HEK293 (cell line): ENCODE measurements at regions not wholly inside any gene's neighbourhood (a gene's known extent, or its start where the extent isn't known, plus 50 kb on each side); places are given as distances from the start of the nearest gene placed in this dataset.

Source experiments
- CTCF ChIA-PET: fragments of 350-600 bp; formaldehyde crosslinking; extraction: SDS; loops from one replicate; lab custom pipeline; 2021; ENCODE audit warnings: antibody characterized with exemption; lab: Yijun Ruan, JAX
- POLR2A ChIA-PET: fragments of 300-600 bp; formaldehyde crosslinking; extraction: SDS; loops from one replicate; lab custom pipeline; 2020; ENCODE audit warnings: antibody characterized with exemption, inconsistent platforms; lab: Yijun Ruan, JAX
- H3K27ac ChIP-seq: fragments of 200-500 bp; sonication (Bioruptor generic); 2 replicates; pipeline ENCODE4 v1.5.1; 2014; ENCODE audit warnings: low read depth, low read length, control low read depth, inconsistent platforms; ENCODE audit errors: extremely low read depth
- H3K36me3 ChIP-seq, 2 experiments: fragments of 200-500 bp in 1 of 2; sonication (Bioruptor generic) in 1 of 2; 1 replicate in 1 of 2; 2 replicates in 1 of 2; pipeline ENCODE4 v1.5.1; 2014 to 2017; ENCODE audit warnings: inconsistent platforms in 2 of 2, low read length in 2 of 2; ENCODE audit not compliant: control insufficient read depth in 2 of 2, insufficient read depth in 1 of 2
- H3K4me1 ChIP-seq: fragments of 200-500 bp; sonication (Bioruptor generic); 2 replicates; pipeline ENCODE4 v1.5.1; 2014; ENCODE audit warnings: mild to moderate bottlenecking, low read length, inconsistent platforms; ENCODE audit not compliant: control insufficient read depth, insufficient read depth
- H3K4me3 ChIP-seq: 2 replicates; pipeline ENCODE4 v1.5.1; 2011; ENCODE audit warnings: low read depth, mild to moderate bottlenecking, control low read depth, low read length, moderate library complexity
- H3K9me3 ChIP-seq: fragments of 200-500 bp; sonication (Bioruptor generic); 2 replicates; pipeline ENCODE4 v1.5.1; 2014; ENCODE audit warnings: low read depth, low read length, inconsistent platforms; ENCODE audit not compliant: control insufficient read depth, insufficient read depth
- FEZF1 ChIP-seq: fragments of 450-650 bp; formaldehyde crosslinking; IDR thresholded peaks from 2 replicates; pipeline ENCODE4 v1.5.1; 2016; ENCODE audit warnings: missing biosample characterization, missing genetic modification characterization
- HOXC10 ChIP-seq: sonication (generic); formaldehyde crosslinking; IDR thresholded peaks from 2 replicates; pipeline ENCODE4 v1.8.1; 2023; ENCODE audit warnings: mild to moderate bottlenecking, missing genetic modification reagents
- ZNF10 ChIP-seq: fragments of 450-650 bp; formaldehyde crosslinking; IDR thresholded peaks from 2 replicates; pipeline ENCODE4 v1.5.1; 2017; ENCODE audit warnings: missing biosample characterization, missing genetic modification characterization
- ZNF146 ChIP-seq: fragments of 450-650 bp; formaldehyde crosslinking; IDR thresholded peaks from 2 replicates; pipeline ENCODE4 v1.5.1; 2016; ENCODE audit warnings: missing biosample characterization, missing genetic modification characterization
- ZNF335 ChIP-seq: fragments of 450-650 bp; formaldehyde crosslinking; conservative IDR thresholded peaks from 2 replicates; pipeline ENCODE4 v1.5.1; 2016; ENCODE audit warnings: missing biosample characterization, missing genetic modification characterization
- ZNF350 ChIP-seq: fragments of 450-650 bp; formaldehyde crosslinking; IDR thresholded peaks from 2 replicates; pipeline ENCODE4 v1.5.0; 2017; ENCODE audit warnings: missing biosample characterization, mild to moderate bottlenecking, missing genetic modification characterization
- ZNF423 ChIP-seq: fragments of 450-650 bp; formaldehyde crosslinking; IDR thresholded peaks from 2 replicates; pipeline ENCODE4 v1.5.1; 2016; ENCODE audit warnings: missing biosample characterization, missing genetic modification characterization
- ZNF426 ChIP-seq: fragments of 450-650 bp; formaldehyde crosslinking; IDR thresholded peaks from 2 replicates; pipeline ENCODE4 v1.5.1; 2017; ENCODE audit warnings: missing biosample characterization, missing genetic modification characterization, mild to moderate bottlenecking, inconsistent platforms, moderate library complexity
- ZNF510 ChIP-seq: fragments of 450-650 bp; formaldehyde crosslinking; IDR thresholded peaks from 2 replicates; pipeline ENCODE4 v1.5.1; 2018; ENCODE audit warnings: mild to moderate bottlenecking, missing genetic modification characterization, missing biosample characterization; ENCODE audit not compliant: insufficient replicate concordance
- ZNF558 ChIP-seq: fragments of 450-650 bp; formaldehyde crosslinking; IDR thresholded peaks from 2 replicates; pipeline ENCODE4 v1.5.1; 2016; ENCODE audit warnings: missing biosample characterization, missing genetic modification characterization
- ZNF600 ChIP-seq: fragments of 450-650 bp; formaldehyde crosslinking; IDR thresholded peaks from 2 replicates; pipeline ENCODE4 v1.5.1; 2016; ENCODE audit warnings: missing biosample characterization, missing genetic modification characterization
- ZNF621 ChIP-seq: fragments of 450-650 bp; formaldehyde crosslinking; IDR thresholded peaks from 2 replicates; pipeline ENCODE4 v1.5.1; 2017; ENCODE audit warnings: missing biosample characterization, missing genetic modification characterization
- ZNF747 ChIP-seq: fragments of 450-650 bp; formaldehyde crosslinking; IDR thresholded peaks from 2 replicates; pipeline ENCODE4 v1.5.1; 2016; ENCODE audit warnings: missing biosample characterization, missing genetic modification characterization
- ZNF776 ChIP-seq: fragments of 450-650 bp; formaldehyde crosslinking; IDR thresholded peaks from 2 replicates; pipeline ENCODE4 v1.5.0; 2017; ENCODE audit warnings: missing biosample characterization, missing genetic modification characterization, borderline replicate concordance
- TF ChIP-seq, protein P1 (sequence below): fragments of 450-650 bp; formaldehyde crosslinking; IDR thresholded peaks from 2 replicates; pipeline ENCODE4 v1.5.1; 2017; ENCODE audit warnings: missing biosample characterization, missing genetic modification characterization
- TF ChIP-seq, protein P2 (sequence below): fragments of 450-650 bp; formaldehyde crosslinking; IDR thresholded peaks from 2 replicates; pipeline ENCODE4 v1.5.1; 2016; ENCODE audit warnings: missing biosample characterization, missing genetic modification characterization
- TF ChIP-seq, protein P3 (sequence below): fragments of 450-650 bp; formaldehyde crosslinking; IDR thresholded peaks from 2 replicates; pipeline ENCODE4 v1.5.1; 2016; ENCODE audit warnings: missing biosample characterization, missing genetic modification characterization
- TF ChIP-seq, protein P4 (sequence below): fragments of 450-650 bp; formaldehyde crosslinking; IDR thresholded peaks from 2 replicates; pipeline ENCODE4 v1.5.1; 2016; ENCODE audit warnings: missing biosample characterization, missing genetic modification characterization

DNA sequence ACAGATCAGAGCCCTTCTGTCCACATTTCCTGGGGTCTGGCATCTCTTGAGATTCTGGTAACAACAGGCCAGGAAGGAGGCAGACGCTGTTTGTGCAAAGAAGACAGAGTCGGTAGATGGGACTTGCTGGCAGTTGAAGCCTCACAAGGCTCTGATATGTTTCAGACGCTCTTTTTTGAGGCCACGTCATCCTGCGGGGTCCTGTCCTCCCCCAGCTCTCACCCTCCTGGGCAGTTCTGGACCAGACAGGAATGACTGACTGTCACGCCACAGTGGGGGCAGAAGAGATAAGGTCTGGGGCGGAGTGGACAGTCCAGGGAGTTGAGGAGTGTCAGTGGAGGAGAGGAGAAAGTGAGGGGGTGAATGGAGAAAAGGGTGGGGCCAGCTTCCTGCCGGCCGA, 87.1 kb upstream of the SULF2 start (continued):
- TF ChIP-seq ZNF335 (tag by site-specific recombination) (no peak), ZNF558 (no peak), HOXC10 (CRISPR knock-in tag) (no peak), ZNF776 (tag by site-specific recombination) (no peak), ZNF10 (tag by site-specific recombination) (no peak)
- TF ChIP-seq, protein P1, sequence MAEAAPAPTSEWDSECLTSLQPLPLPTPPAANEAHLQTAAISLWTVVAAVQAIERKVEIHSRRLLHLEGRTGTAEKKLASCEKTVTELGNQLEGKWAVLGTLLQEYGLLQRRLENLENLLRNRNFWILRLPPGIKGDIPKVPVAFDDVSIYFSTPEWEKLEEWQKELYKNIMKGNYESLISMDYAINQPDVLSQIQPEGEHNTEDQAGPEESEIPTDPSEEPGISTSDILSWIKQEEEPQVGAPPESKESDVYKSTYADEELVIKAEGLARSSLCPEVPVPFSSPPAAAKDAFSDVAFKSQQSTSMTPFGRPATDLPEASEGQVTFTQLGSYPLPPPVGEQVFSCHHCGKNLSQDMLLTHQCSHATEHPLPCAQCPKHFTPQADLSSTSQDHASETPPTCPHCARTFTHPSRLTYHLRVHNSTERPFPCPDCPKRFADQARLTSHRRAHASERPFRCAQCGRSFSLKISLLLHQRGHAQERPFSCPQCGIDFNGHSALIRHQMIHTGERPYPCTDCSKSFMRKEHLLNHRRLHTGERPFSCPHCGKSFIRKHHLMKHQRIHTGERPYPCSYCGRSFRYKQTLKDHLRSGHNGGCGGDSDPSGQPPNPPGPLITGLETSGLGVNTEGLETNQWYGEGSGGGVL (tag by site-specific recombination), result no peak
- TF ChIP-seq, all 188 proteins: peak for 0

DNA sequence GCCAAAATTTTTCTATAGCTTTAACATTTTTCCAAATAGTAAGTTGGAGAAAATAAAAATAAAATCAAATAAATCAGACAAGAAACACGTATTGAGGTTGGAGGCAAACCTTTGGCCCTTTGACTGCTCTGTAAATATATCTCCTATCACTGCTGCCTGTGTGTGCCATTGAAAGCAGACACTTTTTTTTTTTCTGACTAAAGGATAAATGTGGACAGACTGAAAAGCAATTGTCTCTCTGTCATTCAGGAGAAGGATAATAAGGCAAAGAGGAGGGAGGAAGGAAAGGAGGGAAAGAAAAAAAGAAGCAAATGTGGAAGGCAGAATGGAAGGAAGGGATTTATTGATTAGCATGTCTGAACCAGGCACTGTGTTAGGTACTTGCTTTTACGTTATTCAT, 85.2 kb upstream of the SULF2 start:
- ChIA-PET POLR2A (no interaction called here), CTCF (interaction anchor here (0.6 to 1.2 kb wide), 5 partner anchors 16 to 305 kb away, joined by 3 to 5 read pairs (median 3); no protein-coding TSS in a partner anchor)
- Histone ChIP-seq H3K27ac (no peak overlapping the region), H3K36me3 (no peaks in the 10 kb centered on the region), H3K4me3 (no peak overlapping the region), H3K4me1 (no peaks in the 10 kb centered on the region), H3K9me3 (no peaks in the 10 kb centered on the region)
- TF ChIP-seq ZNF621 (no peak), ZNF600 (tag by site-specific recombination) (no peak)
- TF ChIP-seq, protein P2, sequence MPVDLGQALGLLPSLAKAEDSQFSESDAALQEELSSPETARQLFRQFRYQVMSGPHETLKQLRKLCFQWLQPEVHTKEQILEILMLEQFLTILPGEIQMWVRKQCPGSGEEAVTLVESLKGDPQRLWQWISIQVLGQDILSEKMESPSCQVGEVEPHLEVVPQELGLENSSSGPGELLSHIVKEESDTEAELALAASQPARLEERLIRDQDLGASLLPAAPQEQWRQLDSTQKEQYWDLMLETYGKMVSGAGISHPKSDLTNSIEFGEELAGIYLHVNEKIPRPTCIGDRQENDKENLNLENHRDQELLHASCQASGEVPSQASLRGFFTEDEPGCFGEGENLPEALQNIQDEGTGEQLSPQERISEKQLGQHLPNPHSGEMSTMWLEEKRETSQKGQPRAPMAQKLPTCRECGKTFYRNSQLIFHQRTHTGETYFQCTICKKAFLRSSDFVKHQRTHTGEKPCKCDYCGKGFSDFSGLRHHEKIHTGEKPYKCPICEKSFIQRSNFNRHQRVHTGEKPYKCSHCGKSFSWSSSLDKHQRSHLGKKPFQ (tag by site-specific recombination), result no peak

DNA sequence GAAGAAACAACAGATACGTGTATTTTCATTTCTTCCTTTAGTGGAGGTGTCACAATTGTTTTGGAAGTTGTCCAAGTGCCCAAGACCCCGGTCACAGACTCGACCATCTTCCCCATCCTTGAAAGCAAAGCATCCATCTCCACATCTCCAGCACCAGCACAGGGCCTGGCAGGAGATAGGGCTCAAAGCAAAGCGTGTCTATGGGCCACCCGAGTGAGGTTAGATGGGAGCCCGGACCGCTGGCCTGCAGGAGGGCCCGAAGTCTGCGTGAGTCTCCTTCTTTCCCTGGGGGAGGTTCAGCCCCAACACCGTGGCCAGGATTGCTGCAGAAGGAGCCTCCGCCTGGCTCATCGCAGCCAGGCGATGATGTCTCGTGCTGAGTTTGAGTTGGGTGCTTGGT, 83.5 kb upstream of the SULF2 start:
- Histone ChIP-seq H3K27ac (no peak overlapping the region), H3K9me3 (no peaks in the 10 kb centered on the region), H3K4me1 (no peaks in the 10 kb centered on the region), H3K36me3 (no peaks in the 10 kb centered on the region), H3K4me3 (no peak overlapping the region)
- ChIA-PET POLR2A (no interaction called here), CTCF (no interaction called here)
- TF ChIP-seq ZNF776 (tag by site-specific recombination), result no peak
- TF ChIP-seq, protein P3, sequence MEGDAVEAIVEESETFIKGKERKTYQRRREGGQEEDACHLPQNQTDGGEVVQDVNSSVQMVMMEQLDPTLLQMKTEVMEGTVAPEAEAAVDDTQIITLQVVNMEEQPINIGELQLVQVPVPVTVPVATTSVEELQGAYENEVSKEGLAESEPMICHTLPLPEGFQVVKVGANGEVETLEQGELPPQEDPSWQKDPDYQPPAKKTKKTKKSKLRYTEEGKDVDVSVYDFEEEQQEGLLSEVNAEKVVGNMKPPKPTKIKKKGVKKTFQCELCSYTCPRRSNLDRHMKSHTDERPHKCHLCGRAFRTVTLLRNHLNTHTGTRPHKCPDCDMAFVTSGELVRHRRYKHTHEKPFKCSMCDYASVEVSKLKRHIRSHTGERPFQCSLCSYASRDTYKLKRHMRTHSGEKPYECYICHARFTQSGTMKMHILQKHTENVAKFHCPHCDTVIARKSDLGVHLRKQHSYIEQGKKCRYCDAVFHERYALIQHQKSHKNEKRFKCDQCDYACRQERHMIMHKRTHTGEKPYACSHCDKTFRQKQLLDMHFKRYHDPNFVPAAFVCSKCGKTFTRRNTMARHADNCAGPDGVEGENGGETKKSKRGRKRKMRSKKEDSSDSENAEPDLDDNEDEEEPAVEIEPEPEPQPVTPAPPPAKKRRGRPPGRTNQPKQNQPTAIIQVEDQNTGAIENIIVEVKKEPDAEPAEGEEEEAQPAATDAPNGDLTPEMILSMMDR (tag by site-specific recombination), result no peak
- TF ChIP-seq ZNF146 (tag by site-specific recombination), result no peak
- no peak for TF ChIP-seq ZNF510 (tag by site-specific recombination)
- TF ChIP-seq ZNF426 (tag by site-specific recombination), result no peak
- TF ChIP-seq, protein P4, sequence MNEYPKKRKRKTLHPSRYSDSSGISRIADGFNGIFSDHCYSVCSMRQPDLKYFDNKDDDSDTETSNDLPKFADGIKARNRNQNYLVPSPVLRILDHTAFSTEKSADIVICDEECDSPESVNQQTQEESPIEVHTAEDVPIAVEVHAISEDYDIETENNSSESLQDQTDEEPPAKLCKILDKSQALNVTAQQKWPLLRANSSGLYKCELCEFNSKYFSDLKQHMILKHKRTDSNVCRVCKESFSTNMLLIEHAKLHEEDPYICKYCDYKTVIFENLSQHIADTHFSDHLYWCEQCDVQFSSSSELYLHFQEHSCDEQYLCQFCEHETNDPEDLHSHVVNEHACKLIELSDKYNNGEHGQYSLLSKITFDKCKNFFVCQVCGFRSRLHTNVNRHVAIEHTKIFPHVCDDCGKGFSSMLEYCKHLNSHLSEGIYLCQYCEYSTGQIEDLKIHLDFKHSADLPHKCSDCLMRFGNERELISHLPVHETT (tag by site-specific recombination), result no peak
- TF ChIP-seq ZNF350 (tag by site-specific recombination), result no peak
- no peak for TF ChIP-seq ZNF747 (tag by site-specific recombination)
- TF ChIP-seq FEZF1 (tag by site-specific recombination), result no peak
- TF ChIP-seq ZNF423 (tag by site-specific recombination), result no peak
